ENCODE measurements at regions not wholly inside any gene's neighbourhood (a gene's known extent, or its start where the extent isn't known, plus 50 kb on each side); places are given as distances from the start of the nearest gene placed in this dataset.

DNA sequence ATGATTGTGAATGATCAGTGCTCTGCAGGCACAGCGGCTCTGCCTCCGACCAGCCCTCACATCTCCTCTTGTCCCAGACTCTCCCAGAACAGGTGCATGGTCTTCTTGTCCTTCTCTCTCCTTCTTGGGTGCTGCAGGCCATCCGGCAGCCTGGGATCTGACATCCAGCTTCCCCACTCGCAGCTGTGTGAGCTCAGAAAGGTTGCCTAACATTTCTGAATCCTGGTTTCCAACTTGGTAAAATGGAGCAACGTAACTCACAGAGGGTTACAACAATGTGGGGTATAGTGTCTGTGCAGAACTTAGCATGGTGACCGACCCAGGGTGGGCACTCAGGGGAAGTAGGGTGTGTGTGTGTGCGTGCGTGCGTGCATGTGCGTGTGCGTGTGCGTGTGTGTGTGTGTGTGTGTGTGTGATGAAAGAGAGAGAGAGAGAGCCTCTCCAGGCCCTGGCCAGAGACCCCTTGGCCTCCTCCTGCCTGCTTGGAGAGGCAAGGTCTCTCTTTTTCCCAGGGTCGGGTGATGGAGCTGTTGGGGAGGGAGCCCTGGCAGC, 110.1 kb downstream of the SNX5 start (continued):
- TF ChIP-seq ZNF274 (IDR thresholded peaks at IDR 0.05; ENCODE audit: borderline replicate concordance, extremely low read depth, low read length) (no peak), POU5F1 (IDR thresholded peaks at IDR 0.05; ENCODE audit: low read depth, low read length) (no peak)

Data from H1 (cell line).